Fibroblast of lung (primary cell): ENCODE measurements at regions not wholly inside any gene's neighbourhood (a gene's known extent, or its start where the extent isn't known, plus 50 kb on each side); places are given as distances from the start of the nearest gene placed in this dataset.
"Not testable (repeated sequence)": the region's sequence is repeated elsewhere in the genome, so short reads cannot be mapped to it uniquely, and the experiment has no call there.

Experiments
- EZH2 ChIP-seq: IDR thresholded peaks from 2 replicates; pipeline ENCODE4 v1.5.1; 2012; ENCODE audit warnings: low read length, control low read depth, mild to moderate bottlenecking; ENCODE audit errors: missing control alignments
- TF ChIP-seq, protein P1 (sequence below), 2 donors: IDR thresholded peaks in 1 of 2; conservative IDR thresholded peaks in 1 of 2; 1 replicate in 1 of 2; 2 replicates in 1 of 2; pipeline ENCODE4 v1.5.1; 2011 to 2012; ENCODE audit warnings: low read length in 2 of 2, control low read depth in 1 of 2, inconsistent platforms in 1 of 2, low read depth in 1 of 2, mild to moderate bottlenecking in 1 of 2

GRCh38 chr17:16866841-16867240, 105.1 kb downstream of the TNFRSF13B start:
- TF ChIP-seq, protein P1, sequence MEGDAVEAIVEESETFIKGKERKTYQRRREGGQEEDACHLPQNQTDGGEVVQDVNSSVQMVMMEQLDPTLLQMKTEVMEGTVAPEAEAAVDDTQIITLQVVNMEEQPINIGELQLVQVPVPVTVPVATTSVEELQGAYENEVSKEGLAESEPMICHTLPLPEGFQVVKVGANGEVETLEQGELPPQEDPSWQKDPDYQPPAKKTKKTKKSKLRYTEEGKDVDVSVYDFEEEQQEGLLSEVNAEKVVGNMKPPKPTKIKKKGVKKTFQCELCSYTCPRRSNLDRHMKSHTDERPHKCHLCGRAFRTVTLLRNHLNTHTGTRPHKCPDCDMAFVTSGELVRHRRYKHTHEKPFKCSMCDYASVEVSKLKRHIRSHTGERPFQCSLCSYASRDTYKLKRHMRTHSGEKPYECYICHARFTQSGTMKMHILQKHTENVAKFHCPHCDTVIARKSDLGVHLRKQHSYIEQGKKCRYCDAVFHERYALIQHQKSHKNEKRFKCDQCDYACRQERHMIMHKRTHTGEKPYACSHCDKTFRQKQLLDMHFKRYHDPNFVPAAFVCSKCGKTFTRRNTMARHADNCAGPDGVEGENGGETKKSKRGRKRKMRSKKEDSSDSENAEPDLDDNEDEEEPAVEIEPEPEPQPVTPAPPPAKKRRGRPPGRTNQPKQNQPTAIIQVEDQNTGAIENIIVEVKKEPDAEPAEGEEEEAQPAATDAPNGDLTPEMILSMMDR (conservative IDR thresholded peaks at IDR 0.05 in 1 of 2, IDR thresholded peaks at IDR 0.05 in 1 of 2; ENCODE audit: low read depth in 1 of 2, low read length in 2 of 2) = not testable (repeated sequence)
- not testable (repeated sequence) for TF ChIP-seq EZH2
